GM20000 (cell line): ENCODE measurements at regions not wholly inside any gene's neighbourhood (a gene's known extent, or its start where the extent isn't known, plus 50 kb on each side); places are given as distances from the start of the nearest gene placed in this dataset.
"Not testable (repeated sequence)": the region's sequence is repeated elsewhere in the genome, so short reads cannot be mapped to it uniquely, and the experiment has no call there.

Source experiments
- DNase-seq: peaks from one replicate; pipeline ENCODE4 v3.0.0; 2012; ENCODE audit warnings: low spot score
- CTCF ChIP-seq: IDR thresholded peaks from 2 replicates; pipeline ENCODE4 v1.5.1; 2012; ENCODE audit warnings: mild to moderate bottlenecking, control low read depth; ENCODE audit errors: extremely low read depth, missing control alignments

DNA sequence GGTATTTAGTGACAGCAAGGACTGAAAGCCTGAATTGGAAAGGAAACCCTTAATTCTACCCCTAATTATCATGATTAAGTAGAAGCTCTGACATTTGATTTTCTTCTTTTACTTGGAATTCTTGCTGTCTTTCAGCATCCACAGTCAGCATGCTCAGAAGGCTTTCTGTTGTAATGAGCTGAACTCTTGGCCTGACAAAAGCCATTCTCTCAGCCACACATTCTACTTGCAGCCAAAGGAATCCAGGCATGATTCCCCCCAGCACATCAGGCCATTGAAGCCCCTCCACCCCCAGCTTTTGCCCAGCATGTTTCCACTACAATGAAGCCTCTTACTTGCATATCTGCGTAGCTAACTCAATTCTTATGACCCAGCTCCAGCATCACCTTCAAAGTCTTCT is 94.3 kb upstream of the FRMD4A start:
- no peak for TF ChIP-seq CTCF
- no peak for DNase-seq

DNA sequence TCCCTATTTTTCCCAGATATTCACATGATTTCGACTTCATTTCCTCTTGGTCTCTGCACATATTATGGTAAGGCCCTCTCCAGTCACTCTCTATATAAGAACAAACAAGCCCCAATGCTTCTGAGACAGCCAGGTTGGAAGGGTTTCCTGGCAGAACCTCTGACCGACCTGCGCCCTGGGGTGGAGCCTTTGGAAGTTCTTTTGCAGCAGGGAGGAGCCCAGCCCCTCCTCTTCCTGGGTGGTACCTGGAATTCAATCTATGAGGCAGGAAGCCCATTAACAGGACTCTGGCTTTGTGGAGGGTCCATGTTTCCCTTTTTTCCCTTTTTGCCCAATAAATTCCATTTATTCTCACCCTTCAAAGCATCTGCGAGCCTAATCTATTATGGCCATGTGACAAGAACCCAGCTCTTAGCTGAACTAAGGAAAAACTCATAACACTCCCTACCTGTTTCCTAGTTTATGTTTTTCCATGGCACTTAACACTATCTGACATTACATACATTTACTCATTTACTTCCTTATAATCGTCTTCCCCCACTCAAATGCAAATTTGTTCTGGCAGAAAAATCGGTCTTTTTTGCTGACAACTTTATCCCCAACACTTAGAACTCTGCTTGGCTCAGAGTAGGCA is 92.5 kb upstream of the FRMD4A start:
- no peak for DNase-seq
- TF ChIP-seq CTCF = no peak

DNA sequence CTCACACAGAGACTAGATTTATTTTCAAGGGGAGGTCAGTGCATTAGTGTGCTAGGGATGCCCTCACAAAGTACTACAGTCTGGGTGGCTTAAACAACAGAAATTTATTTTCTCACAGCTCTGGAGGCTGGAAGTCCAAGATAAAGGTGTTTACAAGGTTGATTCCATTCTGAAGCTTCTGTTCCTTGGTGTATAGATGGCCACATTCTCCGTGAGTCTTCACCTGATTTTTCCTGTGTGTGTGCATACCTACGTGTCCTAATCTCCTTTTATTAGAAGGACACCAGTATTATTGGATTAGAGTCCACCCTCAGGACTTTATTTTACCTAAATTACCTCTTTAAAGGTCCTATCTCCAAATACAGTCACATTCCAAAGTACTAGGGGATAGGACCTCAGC is 91.7 kb upstream of the FRMD4A start:
- TF ChIP-seq CTCF = no peak

DNA sequence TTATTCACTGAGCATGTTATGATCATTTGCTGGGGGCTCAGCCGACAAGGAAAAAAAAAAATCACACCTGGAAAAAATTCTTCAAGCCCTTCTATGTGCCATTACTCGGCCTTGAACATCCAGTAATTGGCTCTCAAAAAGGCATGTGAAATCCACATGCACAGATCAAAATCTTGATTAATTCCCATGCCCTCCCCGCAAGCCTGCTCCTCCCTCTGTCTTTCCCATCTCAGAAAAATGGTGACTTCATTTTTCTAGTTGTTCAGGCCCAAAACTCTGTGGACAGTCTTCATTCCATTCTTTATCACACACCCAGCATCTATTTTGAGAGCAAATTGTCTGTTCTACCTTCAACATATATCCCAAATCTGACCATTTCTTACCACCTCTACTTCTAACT is 91.2 kb upstream of the FRMD4A start:
- TF ChIP-seq CTCF = no peak

More for the DNA sequence above, 91.7 kb upstream of the FRMD4A start:
- no peak for DNase-seq

GRCh38 chr10:14417336-14417735 is 86.6 kb upstream of the FRMD4A start:
- DNase-seq = not testable (repeated sequence)

More for the DNA sequence above, 91.2 kb upstream of the FRMD4A start:
- DNase-seq = no peak

GRCh38 chr10:14416308-14416700 is 85.6 kb upstream of the FRMD4A start:
- TF ChIP-seq CTCF = no peak
- DNase-seq = no peak

DNA sequence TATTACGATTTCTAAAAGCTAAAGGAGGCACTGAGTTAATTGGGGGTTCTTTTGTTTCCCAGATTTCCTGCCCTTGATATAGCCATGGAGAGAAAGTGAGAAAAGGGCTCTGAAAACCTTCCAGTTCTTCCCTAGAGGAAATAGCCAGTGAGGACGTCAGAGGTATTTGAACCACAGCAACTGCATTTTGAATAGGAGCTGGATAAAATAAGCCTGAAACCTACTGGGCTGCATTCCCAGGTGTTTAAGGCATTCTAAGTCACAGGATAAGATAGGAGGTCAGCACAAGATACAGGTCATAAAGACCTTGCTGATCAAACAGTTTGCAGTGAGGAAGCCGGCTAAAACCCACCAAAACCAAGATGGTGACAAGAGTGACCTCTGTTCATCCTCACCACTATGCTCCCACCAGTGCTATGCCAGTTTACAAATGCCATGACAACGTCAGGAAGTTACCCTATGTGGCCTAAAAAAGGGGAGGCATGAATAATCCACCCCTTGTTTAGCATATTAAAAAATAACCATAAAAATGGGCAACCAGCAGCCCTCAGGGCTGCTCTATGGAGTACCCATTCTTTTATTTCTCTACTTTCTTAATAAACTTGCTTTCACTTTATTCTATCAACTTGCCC is 85.1 kb upstream of the FRMD4A start:
- no peak for DNase-seq
- TF ChIP-seq CTCF = no peak

DNA sequence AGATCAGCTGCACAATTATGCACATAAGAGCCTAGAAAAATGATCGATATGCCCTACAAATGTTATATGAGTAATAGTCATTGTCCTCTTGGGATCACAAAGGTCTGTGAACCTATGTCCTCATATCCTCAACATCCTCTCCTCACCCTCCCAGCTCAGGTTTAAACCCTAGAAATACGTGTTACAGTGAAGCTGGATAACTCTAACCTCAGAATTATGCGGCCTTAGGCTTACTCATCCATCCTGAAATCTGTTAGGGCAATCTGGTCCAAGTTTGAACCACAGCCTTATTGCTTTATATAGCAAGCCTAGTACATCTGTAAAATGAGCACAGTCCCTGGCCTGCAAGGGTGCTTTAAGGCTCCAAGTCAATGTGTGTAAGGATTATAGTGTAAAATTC is 84.2 kb upstream of the FRMD4A start:
- no peak for TF ChIP-seq CTCF
- no peak for DNase-seq
